ENCODE measurements at regions not wholly inside any gene's neighbourhood (a gene's known extent, or its start where the extent isn't known, plus 50 kb on each side); places are given as distances from the start of the nearest gene placed in this dataset.

DNA sequence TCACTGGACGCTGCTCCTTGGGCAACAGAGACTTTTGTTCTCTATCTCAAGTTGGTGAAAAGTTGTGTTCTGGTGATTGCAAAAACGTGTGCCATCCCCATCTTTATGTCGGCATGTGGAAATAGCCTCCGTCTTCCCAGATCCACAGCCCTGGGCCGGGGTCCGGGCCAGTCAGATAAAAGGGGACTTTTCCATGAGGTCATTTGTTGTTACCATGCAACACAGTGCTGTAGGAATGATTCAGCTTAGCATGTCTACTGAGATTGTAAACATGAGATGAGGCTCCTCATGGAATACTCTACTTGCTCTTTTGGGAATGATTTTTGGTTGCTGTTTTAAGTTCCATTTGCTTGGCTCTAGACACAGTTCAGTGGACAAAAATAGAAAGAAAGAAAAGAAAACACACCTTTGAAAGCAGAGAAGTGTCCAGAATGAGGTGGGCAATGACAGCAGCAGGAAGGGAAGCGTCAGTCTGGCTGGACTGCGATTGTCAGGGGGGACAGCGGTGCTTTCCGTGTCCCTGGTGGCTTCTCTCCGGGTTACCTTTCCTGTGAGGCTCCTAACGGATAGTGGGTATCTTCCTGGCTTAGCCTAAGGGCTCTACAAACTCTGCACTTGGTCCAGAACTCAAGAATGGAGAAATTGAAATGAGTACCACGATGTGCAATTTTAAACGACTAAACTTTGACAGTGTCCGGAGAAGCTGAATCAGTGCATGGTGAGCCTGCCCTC, 91.6 kb downstream of the TEX29 start:
- dilution Hi-C loops (cut with MboI; ENCODE audit: extremely low pct_ligation_motif_present, low sequenced_read_pairs), result no loop called here
- Histone ChIP-seq H2AFZ (ENCODE audit: control insufficient read depth, low read length) (no peak overlapping the region), H3K27me3 (ENCODE audit: control insufficient read depth, extremely low read depth, insufficient read depth, low read length) (peaks cover 60% of the 10 kb centered on the region), H3K79me2 (ENCODE audit: control insufficient read depth, insufficient read depth, low read length) (no peaks in the 10 kb centered on the region), H4K20me1 (ENCODE audit: control insufficient read depth, extremely low read depth, insufficient read depth, low read length) (no peaks in the 10 kb centered on the region), H3K9me1 (ENCODE audit: control insufficient read depth, extremely low read depth, insufficient read depth, low read length) (no peaks in the 10 kb centered on the region), H3K4me1 (ENCODE audit: control insufficient read depth, extremely low read depth, insufficient read depth, low read length) (no peaks in the 10 kb centered on the region), H3K4me3 (ENCODE audit: control insufficient read depth in 2 of 3, extremely low read depth in 1 of 3, insufficient read depth in 2 of 3, low read depth in 1 of 3, low read length in 3 of 3) (no peak overlapping the region), H3K27ac (ENCODE audit: control insufficient read depth, insufficient read depth, low read length) (no peak overlapping the region), H3K36me3 (ENCODE audit: control insufficient read depth in 2 of 2, extremely low read depth in 1 of 2, insufficient read depth in 2 of 2, low read length in 2 of 2) (no peaks in the 10 kb centered on the region), H3K4me2 (ENCODE audit: control insufficient read depth, extremely low read depth, insufficient read depth, low read depth, low read length) (no peak overlapping the region), H3K9me3 (ENCODE audit: control insufficient read depth, low read depth, low read length) (no peaks in the 10 kb centered on the region), H3K9ac (ENCODE audit: control insufficient read depth, extremely low read depth, insufficient read depth, low read length) (no peak overlapping the region)
- no peak for DNase-seq (ENCODE audit: low read depth, low spot score)
- TF ChIP-seq, protein P1, sequence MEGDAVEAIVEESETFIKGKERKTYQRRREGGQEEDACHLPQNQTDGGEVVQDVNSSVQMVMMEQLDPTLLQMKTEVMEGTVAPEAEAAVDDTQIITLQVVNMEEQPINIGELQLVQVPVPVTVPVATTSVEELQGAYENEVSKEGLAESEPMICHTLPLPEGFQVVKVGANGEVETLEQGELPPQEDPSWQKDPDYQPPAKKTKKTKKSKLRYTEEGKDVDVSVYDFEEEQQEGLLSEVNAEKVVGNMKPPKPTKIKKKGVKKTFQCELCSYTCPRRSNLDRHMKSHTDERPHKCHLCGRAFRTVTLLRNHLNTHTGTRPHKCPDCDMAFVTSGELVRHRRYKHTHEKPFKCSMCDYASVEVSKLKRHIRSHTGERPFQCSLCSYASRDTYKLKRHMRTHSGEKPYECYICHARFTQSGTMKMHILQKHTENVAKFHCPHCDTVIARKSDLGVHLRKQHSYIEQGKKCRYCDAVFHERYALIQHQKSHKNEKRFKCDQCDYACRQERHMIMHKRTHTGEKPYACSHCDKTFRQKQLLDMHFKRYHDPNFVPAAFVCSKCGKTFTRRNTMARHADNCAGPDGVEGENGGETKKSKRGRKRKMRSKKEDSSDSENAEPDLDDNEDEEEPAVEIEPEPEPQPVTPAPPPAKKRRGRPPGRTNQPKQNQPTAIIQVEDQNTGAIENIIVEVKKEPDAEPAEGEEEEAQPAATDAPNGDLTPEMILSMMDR (optimal IDR thresholded peaks at IDR 0.05 in 1 of 3, IDR thresholded peaks at IDR 0.05 in 1 of 3, conservative IDR thresholded peaks at IDR 0.05 in 1 of 3; ENCODE audit: extremely low read depth in 1 of 3, insufficient read depth in 2 of 3, low read length in 3 of 3), result no peak
- TF ChIP-seq EZH2 (IDR thresholded peaks at IDR 0.05; ENCODE audit: low read length), result no peak
- FAIRE-seq, result no peak

- dilution Hi-C loops (cut with MboI; ENCODE audit: extremely low pct_ligation_motif_present, low sequenced_read_pairs), result no loop called here
- H3K79me2 ChIP-seq (ENCODE audit: control insufficient read depth, insufficient read depth, low read length), result no peaks in the 10 kb centered on the region
- DNase-seq (ENCODE audit: low read depth, low spot score), result no peak
- H3K36me3 ChIP-seq (ENCODE audit: control insufficient read depth in 2 of 2, extremely low read depth in 1 of 2, insufficient read depth in 2 of 2, low read length in 2 of 2), result no peaks in the 10 kb centered on the region
- H3K4me3 ChIP-seq (ENCODE audit: control insufficient read depth in 2 of 3, extremely low read depth in 1 of 3, insufficient read depth in 2 of 3, low read depth in 1 of 3, low read length in 3 of 3), result no peak overlapping the region
- H3K4me2 ChIP-seq (ENCODE audit: control insufficient read depth, extremely low read depth, insufficient read depth, low read depth, low read length), result no peak overlapping the region
- H3K9me3 ChIP-seq (ENCODE audit: control insufficient read depth, low read depth, low read length), result no peaks in the 10 kb centered on the region
- no peaks in the 10 kb centered on the region for H4K20me1 ChIP-seq (ENCODE audit: control insufficient read depth, extremely low read depth, insufficient read depth, low read length)
- H3K9ac ChIP-seq (ENCODE audit: control insufficient read depth, extremely low read depth, insufficient read depth, low read length), result no peak overlapping the region
- no peak for TF ChIP-seq EZH2 (IDR thresholded peaks at IDR 0.05; ENCODE audit: low read length)
- TF ChIP-seq, protein P1 (optimal IDR thresholded peaks at IDR 0.05 in 1 of 3, IDR thresholded peaks at IDR 0.05 in 1 of 3, conservative IDR thresholded peaks at IDR 0.05 in 1 of 3; ENCODE audit: extremely low read depth in 1 of 3, insufficient read depth in 2 of 3, low read length in 3 of 3), result no peak
- no peak overlapping the region for H2AFZ ChIP-seq (ENCODE audit: control insufficient read depth, low read length)
- no peak for FAIRE-seq
- peaks cover 63% of the 10 kb centered on the region for H3K27me3 ChIP-seq (ENCODE audit: control insufficient read depth, extremely low read depth, insufficient read depth, low read length)
- no peaks in the 10 kb centered on the region for H3K4me1 ChIP-seq (ENCODE audit: control insufficient read depth, extremely low read depth, insufficient read depth, low read length)
- H3K9me1 ChIP-seq (ENCODE audit: control insufficient read depth, extremely low read depth, insufficient read depth, low read length), result no peaks in the 10 kb centered on the region
- H3K27ac ChIP-seq (ENCODE audit: control insufficient read depth, insufficient read depth, low read length), result no peak overlapping the region
These were observed 93.2 kb downstream of the TEX29 start for GRCh38 chr13:111413407-111414187.

Data from keratinocyte (primary cell).